ENCODE measurements at regions not wholly inside any gene's neighbourhood (a gene's known extent, or its start where the extent isn't known, plus 50 kb on each side); places are given as distances from the start of the nearest gene placed in this dataset.

DNA sequence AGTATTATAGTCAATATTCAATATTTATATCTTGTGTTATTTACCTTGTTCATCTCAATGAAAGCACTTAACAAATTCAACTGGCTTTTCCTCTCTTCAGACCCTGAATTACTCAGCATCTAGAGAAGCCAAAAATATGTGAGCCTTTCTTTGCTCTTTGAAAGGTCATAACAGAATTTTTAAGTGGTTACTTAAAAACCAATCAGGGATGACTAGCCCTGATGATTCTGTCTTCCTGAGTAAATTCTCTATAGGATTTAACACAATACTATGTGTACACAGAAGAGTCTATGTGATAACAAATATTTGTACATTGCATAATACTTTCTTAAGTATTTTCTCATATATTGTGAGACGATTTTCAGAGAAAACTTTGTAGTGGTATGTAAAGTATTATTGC is 546.3 kb downstream of the MAT2B start:
- no peak for DNase-seq

- no peak for DNase-seq
These were observed 547.2 kb downstream of the MAT2B start for GRCh38 chr5:164052536-164053093.

- no peak for DNase-seq
These were observed 547.7 kb downstream of the MAT2B start for GRCh38 chr5:164053123-164053522.

DNA sequence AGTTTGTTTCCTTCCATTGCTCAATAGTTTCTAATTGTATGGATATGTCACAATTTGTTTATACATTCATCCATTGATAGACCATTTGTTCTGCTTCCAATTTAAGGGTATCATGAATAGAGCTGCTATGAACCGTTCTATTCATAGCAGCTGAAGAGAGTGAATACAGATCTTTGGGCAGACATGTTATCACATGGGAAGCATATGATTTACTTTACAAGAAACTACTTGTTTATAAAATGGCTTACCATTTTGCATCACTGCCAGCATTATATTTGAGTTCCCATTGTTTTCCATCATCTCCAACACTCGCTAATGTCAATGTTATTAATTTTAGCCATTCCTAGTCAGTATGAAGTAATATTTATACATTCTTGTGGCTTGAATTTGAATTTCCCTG is 549.0 kb downstream of the MAT2B start:
- DNase-seq = no peak

DNA sequence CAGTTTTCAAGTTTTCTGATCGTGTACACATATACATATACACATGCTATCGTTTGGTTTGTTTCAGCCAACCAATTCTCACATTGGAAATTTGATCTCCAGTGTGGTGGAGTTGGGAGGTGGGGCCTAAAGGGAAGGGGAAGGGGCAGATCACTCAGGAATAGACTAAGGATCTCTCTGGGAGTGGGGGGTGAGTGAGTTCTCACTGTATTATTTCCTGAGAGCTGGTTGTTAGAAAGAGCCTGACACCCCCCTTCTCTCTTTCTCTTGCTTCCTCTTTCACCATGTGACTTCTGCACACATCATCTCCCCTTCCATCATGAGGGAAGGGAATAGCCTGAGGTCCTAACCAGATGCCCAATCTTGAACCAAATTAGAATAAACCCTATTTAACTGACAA is 551.7 kb downstream of the MAT2B start:
- DNase-seq = no peak

DNA sequence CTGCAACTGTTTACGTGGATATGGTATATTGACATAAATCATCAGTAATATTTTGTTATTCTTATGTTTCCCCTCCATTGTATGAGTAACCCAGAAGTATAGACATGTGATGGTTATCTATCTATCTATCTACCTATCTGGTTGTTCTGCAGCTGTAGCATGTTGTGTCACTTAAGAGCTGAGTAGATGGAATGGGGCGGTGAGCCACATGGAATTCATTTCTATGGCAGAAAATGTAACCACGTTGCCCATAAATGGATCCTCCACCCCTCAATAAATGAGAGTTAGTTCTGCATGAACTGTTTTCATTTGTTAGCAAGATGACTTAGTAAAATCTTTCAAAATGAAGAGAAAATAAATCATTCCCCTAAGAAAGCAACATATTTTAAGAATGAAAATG is 553.2 kb downstream of the MAT2B start:
- DNase-seq = no peak

- DNase-seq = no peak
These were observed 554.1 kb downstream of the MAT2B start for GRCh38 chr5:164059471-164059870.

GRCh38 chr5:164060786-164061355 is 555.5 kb downstream of the MAT2B start:
- DNase-seq = no peak

DNA sequence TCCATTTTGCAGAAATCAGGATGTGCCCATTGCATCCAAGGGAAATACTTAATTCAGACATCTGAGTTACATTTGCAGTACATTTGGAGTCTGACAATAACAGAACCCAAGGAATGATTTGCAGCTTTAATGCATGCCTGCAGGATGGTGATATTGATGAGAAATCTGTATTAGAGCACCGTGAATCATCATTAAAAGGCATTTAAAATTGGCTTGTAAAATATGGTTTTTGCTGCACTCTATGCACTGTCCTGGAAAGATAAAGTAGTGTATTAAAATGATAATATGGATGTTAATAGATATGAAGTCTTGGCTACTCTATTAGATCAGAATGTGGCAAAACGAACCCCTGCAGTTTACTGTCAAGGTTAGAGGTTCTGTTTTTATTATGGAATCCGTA is 556.9 kb downstream of the MAT2B start:
- DNase-seq = no peak

DNA sequence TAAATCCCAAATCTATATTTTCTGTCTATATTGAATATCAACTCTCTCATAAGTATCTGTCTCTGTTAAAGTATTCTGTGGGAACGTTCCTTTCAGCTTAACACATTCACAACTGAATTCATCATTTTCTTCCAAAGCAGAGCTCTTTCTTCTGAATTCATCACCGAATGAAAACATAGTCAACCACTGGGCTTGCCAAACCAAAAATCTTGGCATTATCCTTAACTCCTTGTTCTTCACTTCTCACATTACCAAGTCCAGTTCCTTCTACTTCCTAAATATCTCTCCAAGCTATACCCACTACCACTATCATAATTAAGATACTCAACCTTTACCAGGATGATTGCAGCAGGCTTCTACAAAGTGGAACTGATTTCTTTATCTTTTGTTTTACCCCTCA is 559.8 kb downstream of the MAT2B start:
- DNase-seq = no peak

DNA sequence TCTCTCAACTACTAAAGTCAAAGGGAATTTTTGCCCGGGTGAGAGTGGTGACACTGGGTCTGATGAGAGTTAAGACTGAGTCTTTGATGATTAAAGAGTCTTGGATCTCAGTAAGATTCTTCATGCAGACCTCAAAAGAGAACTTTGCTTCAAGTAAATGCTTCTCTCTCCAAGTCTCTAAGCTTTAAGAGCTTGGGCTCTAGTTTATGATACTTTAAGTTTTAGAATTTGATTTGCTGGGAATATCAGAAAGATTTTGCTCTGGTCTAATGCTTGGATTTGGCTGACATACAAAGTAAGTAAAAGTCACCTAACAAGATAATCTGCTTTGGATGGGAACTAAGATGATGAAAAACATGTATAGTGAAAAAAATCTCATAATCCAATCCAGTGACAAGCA is 566.3 kb downstream of the MAT2B start:
- no peak for DNase-seq

DNA sequence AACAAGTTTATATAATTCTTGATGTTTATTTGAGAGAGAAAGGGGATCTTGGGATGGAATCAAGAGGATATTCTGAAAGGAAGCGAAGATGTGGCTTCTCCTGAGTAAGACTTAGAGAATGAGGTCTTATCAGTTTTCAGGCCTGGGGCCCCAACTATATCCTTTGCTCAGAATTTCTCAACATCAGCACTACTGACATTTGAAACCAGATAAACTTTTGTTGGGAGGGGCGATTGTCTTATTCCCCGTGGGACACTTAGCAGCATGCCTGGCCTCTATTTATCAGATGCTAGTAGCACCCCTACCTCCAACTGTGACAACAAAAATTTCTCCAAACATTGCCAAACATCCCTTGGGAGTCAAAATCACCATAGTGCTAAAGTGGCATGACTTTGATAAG is 567.7 kb downstream of the MAT2B start:
- DNase-seq = no peak

GRCh38 chr5:164076556-164076955 is 571.1 kb downstream of the MAT2B start:
- no peak for DNase-seq

DNA sequence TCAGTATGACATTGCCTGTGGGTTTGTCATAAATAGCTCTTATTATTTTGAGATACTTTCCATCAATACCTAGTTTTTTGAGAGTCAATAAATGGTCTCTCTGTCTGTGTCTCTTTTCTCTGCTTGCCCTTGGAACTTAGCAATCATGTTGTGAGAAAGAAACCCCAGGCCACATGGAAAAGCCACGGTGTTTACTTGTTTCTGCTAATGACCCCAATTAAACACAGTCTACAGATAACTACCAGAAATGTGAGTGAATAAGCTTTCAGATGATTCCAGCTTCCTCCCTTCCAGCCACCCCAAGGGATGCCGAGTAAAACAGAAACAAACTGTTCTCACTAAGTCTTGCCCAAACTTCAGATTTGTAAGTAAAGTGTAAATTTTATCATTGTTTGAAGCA is 584.9 kb downstream of the MAT2B start:
- DNase-seq = no peak

DNA sequence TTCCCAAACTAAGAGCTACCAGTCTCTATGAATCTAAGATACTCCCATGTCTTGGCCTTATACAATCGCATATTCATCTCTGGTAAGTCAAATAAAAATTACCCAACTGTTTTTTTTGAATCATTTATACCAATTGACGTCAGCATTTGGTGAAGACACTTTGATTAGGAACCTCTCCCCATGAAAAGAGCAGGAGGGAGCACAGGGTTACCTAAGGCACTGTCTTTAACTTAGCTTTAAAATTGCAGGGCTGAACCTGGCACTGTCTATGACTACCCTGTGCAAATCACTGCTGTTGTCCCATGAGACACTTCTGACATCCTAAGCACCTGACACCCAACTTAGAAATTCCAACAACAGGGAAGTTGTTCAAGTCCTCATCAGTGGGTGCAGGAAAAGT is 586.4 kb downstream of the MAT2B start:
- DNase-seq = no peak

- DNase-seq = no peak
These were observed 588.9 kb downstream of the MAT2B start for GRCh38 chr5:164094291-164094690.

GRCh38 chr5:164097749-164098148 is 592.3 kb downstream of the MAT2B start:
- no peak for DNase-seq

GRCh38 chr5:164098531-164098930 is 593.1 kb downstream of the MAT2B start:
- DNase-seq = no peak

DNA sequence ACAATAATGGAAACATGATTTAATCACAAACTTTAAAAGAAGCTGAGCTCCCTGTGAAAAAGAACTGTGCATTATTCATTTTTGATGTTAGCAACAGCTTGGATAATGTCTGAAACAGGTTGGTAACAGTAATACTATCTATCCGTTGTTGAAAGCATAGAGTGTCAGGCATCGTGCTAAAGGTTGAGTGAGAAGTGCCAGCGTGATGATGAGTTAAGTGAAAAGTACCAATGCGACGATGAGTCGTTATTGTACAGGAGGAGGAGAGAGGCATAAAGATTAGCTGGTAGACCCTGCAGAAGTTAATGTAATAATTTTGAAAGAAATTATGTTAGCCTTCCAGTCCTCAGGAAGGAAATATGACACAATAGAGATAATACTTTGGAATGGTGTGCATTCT is 593.6 kb downstream of the MAT2B start:
- no peak for DNase-seq

DNA sequence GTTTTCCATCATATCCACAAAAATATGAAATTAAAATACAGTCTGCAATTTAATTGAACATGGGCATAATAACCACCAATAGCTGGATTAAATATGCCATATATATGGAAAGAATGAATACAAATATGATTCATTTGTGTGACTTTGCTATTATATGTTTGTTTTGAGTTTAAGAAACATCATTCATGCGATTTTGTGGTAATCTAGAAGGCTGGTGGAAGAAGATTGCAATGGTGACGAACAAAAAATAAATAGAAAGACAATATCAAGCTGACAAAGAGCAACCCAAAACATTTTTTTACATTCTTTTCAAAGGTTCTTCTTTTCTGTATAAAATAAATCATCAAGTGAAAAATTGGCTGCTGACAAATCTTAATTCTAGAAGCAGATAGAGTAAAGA is 610.0 kb downstream of the MAT2B start:
- no peak for DNase-seq

DNA sequence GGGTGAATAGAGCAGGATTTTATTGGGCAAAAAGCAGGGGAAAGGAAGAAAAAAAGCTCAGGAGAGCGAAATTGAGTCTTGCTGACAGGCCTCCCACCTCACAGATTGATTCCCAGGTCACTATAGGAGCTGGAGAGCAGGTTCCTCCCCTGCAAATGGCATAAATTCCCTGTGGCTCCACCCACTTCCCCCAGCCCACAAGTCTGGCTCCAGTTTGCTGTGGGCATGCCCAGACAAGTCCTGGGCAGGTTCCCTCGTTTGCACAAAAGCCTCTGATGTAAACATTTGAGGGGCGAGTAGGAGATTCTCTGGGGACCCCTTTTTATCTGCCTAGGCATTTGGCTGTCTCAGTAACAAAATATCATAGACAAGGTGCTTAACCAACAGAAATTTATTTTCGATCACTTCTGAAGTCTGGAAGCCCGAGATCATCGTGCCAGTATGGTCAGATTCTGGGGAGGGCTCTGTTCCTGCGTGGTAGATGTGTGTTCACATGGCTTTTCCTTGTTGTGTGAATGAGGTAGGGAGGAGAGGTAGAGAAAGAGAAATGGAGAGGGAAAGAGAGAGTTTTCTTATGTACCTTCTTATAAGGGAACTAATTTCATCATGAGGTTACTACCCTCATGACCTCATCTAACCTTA is 614.5 kb downstream of the MAT2B start:
- peak; percentile 6 for DNase-seq

GRCh38 chr5:164127527-164127926 is 622.1 kb downstream of the MAT2B start:
- DNase-seq = no peak

- DNase-seq = no peak
These were observed 626.9 kb downstream of the MAT2B start for GRCh38 chr5:164132358-164132757.

DNA sequence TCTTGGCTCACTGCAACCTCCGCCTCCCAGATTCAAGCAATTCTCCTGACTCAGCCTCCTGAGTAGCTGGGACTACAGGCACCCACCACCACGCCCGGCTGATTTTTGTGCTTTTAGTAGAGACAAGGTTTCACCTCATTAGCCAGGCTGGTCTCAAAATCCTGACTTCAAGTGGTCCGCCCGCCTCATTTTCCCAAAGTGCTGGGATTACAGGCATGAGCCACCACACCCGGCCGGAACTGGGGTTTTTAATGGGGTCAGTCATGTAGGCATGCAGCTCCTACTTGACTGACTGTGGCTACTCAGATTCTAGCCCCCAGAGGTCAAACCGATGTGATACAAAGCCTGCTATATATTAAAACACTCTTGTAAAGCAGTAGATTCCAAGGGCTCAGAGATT is 631.7 kb downstream of the MAT2B start:
- DNase-seq = no peak

GRCh38 chr5:164139423-164139822 is 634.0 kb downstream of the MAT2B start:
- DNase-seq = no peak
